Middle frontal gyrus (tissue), 1 donor: ENCODE measurements at regions not wholly inside any gene's neighbourhood (a gene's known extent, or its start where the extent isn't known, plus 50 kb on each side); places are given as distances from the start of the nearest gene placed in this dataset.
A peak's percentile ranks its signal among the peaks of the same experiment; 100 is the strongest.

ENCODE experiments used
- DNase-seq: peaks from one replicate; pipeline ENCODE4 v3.0.0-alpha.2; 2015; ENCODE audit warnings: low spot score; ENCODE audit errors: extremely low spot score

DNA sequence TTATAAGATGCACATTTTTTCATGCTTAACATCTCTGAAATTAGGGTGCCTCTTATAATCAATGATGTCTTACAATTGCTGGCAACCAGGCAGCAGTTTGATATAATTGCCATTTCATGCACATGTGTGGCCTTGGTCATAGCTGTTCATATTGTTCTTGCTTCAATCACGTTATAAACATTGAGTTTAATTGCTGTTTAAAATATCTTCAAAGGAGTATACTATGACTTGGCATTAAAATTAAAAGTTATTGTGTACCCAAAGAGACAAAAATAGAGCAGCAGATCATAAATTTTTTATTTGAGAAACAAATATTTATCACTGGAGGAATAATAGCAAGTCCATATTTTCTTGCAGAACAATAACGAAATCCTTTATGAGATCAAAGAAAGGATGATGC lies 325.5 kb downstream of the LMX1A start:
- no peak for DNase-seq

DNA sequence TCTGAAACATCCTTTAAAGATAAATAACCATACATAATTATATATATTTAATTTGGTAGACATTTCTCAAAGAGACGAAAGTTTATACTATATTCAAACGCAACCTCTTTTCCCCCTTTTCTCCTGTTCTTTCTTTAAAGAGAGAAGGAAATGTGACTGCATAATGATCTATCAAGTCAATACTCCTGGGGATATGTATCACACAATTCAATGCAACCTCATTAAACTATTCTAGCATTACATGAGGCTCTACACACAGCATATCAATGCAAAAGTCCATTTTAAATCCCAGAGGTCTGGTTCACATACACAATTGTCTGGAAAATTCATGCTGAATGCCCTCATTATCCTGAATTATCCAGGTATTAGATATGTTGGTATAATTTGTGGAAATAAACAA lies 330.7 kb downstream of the LMX1A start:
- no peak for DNase-seq

DNA sequence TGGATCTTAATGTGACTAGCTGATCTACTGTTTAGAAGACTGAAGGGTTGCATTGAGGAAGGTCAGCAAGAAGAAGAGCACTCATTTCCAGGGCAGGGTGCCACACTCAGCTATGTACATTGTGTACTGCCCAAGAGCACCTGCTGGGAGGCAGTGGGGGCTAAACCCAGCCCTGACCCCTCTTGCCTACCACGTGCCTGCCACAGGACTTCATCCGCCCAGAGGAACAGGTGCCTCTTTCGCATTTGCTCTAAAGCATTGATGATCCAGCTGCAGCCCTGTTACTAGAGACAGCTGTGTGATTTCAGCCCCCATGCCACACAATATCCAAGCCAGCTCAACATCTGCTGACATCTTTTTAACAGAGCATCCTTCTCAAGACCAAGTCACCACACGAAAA lies 341.8 kb downstream of the LMX1A start:
- no peak for DNase-seq

GRCh38 chr1:165011991-165012531 lies 344.5 kb downstream of the LMX1A start:
- DNase-seq = no peak

GRCh38 chr1:165011186-165011585 lies 345.3 kb downstream of the LMX1A start:
- DNase-seq = no peak

- DNase-seq = no peak
Measured at GRCh38 chr1:165010418-165011070, 346.0 kb downstream of the LMX1A start.

DNA sequence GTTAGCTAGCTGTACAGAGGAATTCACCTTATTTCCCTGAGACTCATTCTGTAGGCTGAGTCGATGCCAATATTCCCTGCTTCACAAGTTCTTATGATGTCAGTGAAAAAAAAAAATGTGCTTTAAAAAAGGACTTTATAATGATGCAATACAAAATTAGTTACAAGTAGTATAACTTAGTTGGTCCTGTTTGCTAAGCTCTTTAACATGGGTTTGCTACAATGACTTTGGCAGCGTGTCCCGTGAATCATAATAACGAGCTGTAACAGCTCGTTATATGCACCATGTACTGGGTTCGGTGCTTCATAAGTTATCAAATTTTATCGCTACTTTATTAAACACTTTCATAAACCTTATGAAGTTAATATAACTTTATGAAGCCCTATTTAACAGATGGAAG lies 349.7 kb downstream of the LMX1A start:
- DNase-seq = no peak

DNA sequence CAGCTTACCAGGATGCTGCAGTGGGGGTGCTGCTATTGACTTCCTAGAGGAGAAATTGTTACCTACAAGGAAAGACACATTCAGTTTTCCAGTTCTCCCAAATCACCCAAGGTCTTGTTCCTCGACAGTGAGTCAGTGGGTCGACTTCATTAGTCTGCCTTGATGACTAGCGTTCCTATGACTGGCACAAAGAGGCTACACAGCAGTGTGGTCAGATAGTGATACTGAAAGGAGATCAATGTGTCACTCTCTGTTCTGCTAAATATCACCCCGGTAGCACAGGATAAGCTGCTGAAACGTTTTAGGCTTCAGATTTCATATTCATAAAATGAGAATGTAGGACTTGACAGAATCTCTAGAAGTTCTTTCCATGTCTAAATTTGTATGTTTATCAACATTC lies 357.4 kb downstream of the LMX1A start:
- DNase-seq = no peak

DNA sequence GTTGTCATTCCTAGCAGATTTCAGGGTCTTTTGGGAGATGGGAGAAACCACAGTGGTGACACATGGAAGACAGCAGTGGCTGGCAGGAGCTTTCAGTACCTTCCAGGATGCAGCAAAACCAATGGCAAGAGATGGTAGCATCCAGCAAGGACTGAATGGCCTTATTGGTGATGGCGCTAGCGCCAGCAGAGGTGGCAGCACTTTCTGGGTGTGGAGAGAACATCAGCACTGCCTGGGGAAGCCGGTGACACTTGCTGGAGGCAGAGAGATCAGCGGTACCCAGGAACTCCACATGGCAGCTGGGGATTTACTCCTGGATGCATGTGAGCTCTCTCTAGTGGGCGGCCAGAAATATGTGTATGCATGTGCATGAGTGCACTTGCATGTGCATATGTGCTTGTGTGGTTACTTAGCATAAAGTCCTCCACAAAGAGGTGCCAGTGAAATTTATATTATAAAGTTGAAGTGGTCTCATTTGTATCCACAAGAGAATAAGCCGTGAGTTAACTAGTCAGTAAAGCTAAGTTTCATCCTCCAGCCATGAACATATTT lies 364.7 kb downstream of the LMX1A start:
- no peak for DNase-seq

DNA sequence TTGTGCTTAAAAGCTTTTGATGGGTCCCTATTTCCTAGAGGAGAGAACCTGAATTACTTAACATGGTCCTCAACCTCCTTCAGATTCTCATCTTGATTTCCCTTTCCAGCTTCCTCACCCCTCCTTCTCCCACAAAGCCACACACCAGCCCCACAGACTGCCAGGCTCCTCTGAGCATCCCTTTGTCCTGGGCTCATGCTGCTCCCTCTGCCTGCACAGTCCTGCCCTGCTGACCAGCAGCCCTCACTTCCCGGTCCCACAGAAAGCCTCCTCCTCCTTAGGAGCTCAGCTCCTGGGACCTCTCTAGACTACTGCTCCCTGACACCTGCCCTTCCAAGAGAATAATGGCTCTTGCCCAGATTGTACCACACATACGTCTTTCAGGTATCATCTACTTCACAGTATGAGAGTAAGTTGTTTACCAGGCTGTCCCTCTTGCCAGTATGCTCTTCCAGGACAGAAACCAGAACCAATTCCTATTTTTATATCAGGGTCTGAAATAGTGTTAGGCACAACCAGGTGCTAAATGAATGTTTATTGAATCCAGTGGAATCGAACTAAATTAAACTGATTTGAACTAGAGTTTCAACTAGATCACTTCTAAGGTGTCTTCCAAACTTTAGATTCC lies 373.4 kb downstream of the LMX1A start:
- DNase-seq = peak; percentile 24

GRCh38 chr1:164982545-164982944 lies 374.0 kb downstream of the LMX1A start:
- DNase-seq = no peak

DNA sequence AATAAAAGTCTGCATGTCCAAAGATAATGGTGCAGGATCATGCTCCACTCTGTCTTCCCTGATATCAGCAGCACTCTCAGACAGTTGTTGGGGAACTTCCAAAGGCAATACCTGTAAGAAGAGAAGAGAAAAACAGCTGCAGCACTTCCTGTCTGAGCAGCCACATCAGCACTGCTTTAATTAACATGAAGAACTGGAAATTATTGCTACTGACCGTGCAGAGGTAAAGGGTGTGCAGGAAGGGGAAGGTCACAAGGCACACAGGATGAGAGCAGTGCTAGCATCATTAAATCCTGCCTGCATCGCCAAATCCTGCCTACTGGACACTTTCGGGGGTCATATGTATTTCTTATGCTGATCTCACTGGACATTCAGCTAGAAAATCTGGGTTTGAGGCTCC lies 379.0 kb downstream of the LMX1A start:
- DNase-seq = no peak

GRCh38 chr1:164971921-164972415 lies 384.5 kb downstream of the LMX1A start:
- no peak for DNase-seq

DNA sequence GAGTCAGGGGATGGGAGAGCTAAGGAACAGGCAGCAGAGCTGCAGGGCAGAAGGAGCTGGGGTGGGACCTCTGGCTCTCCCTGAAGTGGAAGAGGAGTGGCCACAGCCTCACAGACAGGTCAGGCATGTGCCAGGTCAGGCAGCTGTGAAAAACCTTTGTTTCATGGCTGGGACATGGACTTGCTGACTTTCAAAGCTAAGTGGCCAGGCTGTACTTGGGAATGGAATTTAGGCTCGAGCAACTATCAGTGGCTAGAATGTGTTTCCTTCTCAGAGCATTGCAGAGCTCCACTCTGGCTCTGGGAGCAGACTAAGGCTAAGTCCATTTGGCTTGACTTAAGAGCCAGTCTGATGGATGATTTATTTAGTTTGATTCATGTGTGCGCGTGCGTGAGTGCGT lies 385.1 kb downstream of the LMX1A start:
- DNase-seq = no peak

DNA sequence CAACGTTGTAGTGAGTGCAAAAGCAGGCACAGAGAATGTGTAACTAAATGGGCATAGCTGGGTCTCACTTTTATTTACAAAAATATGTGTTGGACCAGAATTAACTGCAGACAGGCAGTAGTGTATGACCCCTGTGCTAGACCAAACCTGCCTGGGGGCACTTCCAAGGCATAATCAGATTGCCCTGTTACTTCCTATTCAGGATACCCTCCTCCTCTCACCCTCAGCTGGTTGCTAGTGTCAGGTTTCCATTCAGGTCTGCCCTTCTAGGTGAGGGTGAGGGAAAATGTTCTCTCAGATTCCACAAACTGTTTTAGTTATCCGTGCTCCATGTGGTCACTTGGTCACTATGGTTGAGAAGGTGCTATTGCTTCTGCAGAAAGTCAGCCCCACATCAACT lies 387.3 kb downstream of the LMX1A start:
- no peak for DNase-seq

DNA sequence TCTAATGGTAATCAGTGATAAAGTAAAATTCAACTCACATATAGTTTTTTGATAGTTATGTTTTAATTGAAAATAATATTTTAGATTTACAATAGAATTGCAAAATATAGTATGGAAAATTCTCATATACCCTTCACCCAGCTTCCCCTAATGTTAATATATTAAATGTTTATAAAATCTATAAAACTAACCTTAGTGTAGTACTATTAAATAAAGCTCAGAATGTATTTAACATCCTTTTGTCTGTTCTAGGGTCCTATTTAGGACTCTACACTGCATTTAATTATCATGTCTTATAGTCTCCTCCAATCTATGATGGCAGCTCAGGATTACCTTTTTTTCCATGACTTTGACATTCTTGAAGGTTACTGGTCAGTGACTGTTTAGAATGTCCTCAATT lies 389.2 kb downstream of the LMX1A start:
- no peak for DNase-seq

- DNase-seq = no peak
Measured at GRCh38 chr1:164961715-164962114, 394.8 kb downstream of the LMX1A start.

DNA sequence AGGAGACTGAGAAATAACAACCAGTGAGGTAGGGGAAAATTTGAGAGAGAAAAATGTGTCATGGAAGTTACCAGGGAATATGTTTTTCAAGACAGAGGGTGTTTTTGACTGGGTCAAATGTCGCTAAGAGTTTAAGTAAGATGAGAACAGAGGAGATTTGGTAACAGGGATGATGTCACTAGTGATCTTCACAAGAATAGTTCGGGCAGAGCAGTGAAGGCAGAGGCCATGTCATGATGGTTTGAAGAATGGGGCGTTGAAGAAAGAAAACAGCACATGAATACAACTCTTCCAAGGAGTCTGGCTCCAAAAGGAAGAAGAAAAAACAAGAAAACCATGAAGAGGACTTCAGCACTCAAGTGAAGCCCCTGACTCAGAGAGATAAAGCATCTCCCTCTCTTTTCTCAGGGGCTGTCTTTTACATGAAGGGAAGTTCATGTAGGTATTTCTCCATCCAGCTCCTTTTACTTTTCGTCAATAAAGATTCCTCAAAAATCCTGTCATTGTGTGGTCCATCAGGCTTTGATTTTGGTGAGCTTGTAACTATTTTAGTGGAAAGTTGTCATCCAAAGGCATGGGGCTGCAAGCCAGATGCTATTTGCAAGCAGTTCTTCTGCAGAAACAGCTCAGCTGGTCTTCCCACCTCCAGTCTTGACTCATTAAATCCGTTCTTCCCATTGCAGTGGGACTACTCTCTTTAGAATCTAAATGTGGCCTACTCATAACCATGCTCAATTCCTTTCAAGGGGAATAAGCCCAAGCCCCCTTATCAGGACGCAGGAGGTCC lies 397.3 kb downstream of the LMX1A start:
- DNase-seq = peak; percentile 25

- DNase-seq = no peak
Measured at GRCh38 chr1:164953815-164954214, 394.8 kb downstream of the PBX1 start.

GRCh38 chr1:164953098-164953497 lies 394.1 kb downstream of the PBX1 start:
- no peak for DNase-seq

- no peak for DNase-seq
Measured at GRCh38 chr1:164951508-164951907, 392.5 kb downstream of the PBX1 start.

DNA sequence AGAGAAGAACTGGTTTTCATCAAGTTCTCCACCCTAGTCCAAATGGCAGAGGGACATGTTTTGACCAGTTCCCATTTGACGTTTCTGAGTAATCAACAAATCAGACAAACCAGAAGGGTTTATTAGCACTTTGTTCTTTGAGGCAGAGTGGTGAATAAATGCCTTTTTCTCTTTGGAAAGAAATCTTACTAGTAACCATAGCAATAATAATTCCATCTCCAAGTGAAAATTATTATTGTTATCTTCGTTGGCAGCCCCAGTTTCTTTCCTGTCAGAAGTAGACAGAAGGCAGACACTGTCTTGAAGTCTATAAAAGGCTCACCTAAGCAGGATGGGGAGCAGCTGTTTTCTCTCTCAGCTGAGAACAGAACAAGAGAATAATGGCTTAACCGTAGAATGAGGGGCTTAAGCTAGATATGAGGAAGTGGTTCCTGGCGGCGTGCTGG lies 391.6 kb downstream of the PBX1 start:
- no peak for DNase-seq
